ENCODE measurements at regions not wholly inside any gene's neighbourhood (a gene's known extent, or its start where the extent isn't known, plus 50 kb on each side); places are given as distances from the start of the nearest gene placed in this dataset.

GRCh38 chr9:84413301-84413700, 72.7 kb upstream of the SLC28A3 start:
- Histone ChIP-seq H3K27ac (no peak overlapping the region), H3K27me3 (no peaks in the 10 kb centered on the region), H3K4me2 (no peak overlapping the region), H4K20me1 (ENCODE audit: insufficient read depth, poor library complexity, severe bottlenecking) (no peaks in the 10 kb centered on the region), H3K36me3 (replicated peaks; ENCODE audit: insufficient read depth, low read depth) (no peaks in the 10 kb centered on the region), H3K9me2 (replicated peaks; ENCODE audit: insufficient read depth) (no peaks in the 10 kb centered on the region), H3K9me3 (ENCODE audit: low read depth) (no peaks in the 10 kb centered on the region), H2AFZ (no peak overlapping the region), H3K4me1 (ENCODE audit: insufficient read depth) (no peaks in the 10 kb centered on the region), H3K4me3 (no peak overlapping the region), H3K79me2 (no peaks in the 10 kb centered on the region)
- DNase-seq (ENCODE audit: low spot score), result no peak
- WGBS (ENCODE audit: low lambda C conversion rate, missing lambda C conversion rate), result 90% methylated on average over 3 of the region's 3 CpGs
- no peak for TF ChIP-seq EZH2 (IDR thresholded peaks at IDR 0.05; ENCODE audit: borderline replicate concordance)
- no peak for TF ChIP-seq EZH2phosphoT487 (IDR thresholded peaks at IDR 0.05; ENCODE audit: low read depth, severe bottlenecking, unreplicated experiment)
- TF ChIP-seq CTCF (IDR thresholded peaks at IDR 0.05; ENCODE audit: poor library complexity), result no peak

GRCh38 chr9:84419031-84419602, 78.6 kb upstream of the SLC28A3 start:
- no peak overlapping the region for H3K27ac ChIP-seq
- H3K79me2 ChIP-seq, result no peaks in the 10 kb centered on the region
- H3K4me1 ChIP-seq (ENCODE audit: insufficient read depth), result no peaks in the 10 kb centered on the region
- no peak for DNase-seq (ENCODE audit: low spot score)
- H3K9me2 ChIP-seq (replicated peaks; ENCODE audit: insufficient read depth), result no peaks in the 10 kb centered on the region
- no peaks in the 10 kb centered on the region for H3K27me3 ChIP-seq
- H3K9me3 ChIP-seq (ENCODE audit: low read depth), result no peaks in the 10 kb centered on the region
- H2AFZ ChIP-seq, result no peak overlapping the region
- no peaks in the 10 kb centered on the region for H4K20me1 ChIP-seq (ENCODE audit: insufficient read depth, poor library complexity, severe bottlenecking)
- TF ChIP-seq CTCF (IDR thresholded peaks at IDR 0.05; ENCODE audit: poor library complexity) (no peak), EZH2 (IDR thresholded peaks at IDR 0.05; ENCODE audit: borderline replicate concordance) (no peak), EZH2phosphoT487 (IDR thresholded peaks at IDR 0.05; ENCODE audit: low read depth, severe bottlenecking, unreplicated experiment) (no peak)
- 58% methylated on average over 2 of the region's 2 CpGs for WGBS (ENCODE audit: low lambda C conversion rate, missing lambda C conversion rate)
- no peaks in the 10 kb centered on the region for H3K36me3 ChIP-seq (replicated peaks; ENCODE audit: insufficient read depth, low read depth)
- no peak overlapping the region for H3K4me3 ChIP-seq
- no peak overlapping the region for H3K4me2 ChIP-seq

GRCh38 chr9:84424931-84425330, 84.4 kb upstream of the SLC28A3 start:
- no peaks in the 10 kb centered on the region for H3K4me1 ChIP-seq (ENCODE audit: insufficient read depth)
- TF ChIP-seq CTCF (IDR thresholded peaks at IDR 0.05; ENCODE audit: poor library complexity), result no peak
- TF ChIP-seq EZH2phosphoT487 (IDR thresholded peaks at IDR 0.05; ENCODE audit: low read depth, severe bottlenecking, unreplicated experiment), result no peak
- TF ChIP-seq EZH2 (IDR thresholded peaks at IDR 0.05; ENCODE audit: borderline replicate concordance), result no peak
- no peak overlapping the region for H3K4me2 ChIP-seq
- no peaks in the 10 kb centered on the region for H3K9me3 ChIP-seq (ENCODE audit: low read depth)
- WGBS (ENCODE audit: low lambda C conversion rate, missing lambda C conversion rate), result 49% methylated on average over 2 of the region's 2 CpGs
- no peaks in the 10 kb centered on the region for H3K27me3 ChIP-seq
- H4K20me1 ChIP-seq (ENCODE audit: insufficient read depth, poor library complexity, severe bottlenecking), result no peaks in the 10 kb centered on the region
- no peak for DNase-seq (ENCODE audit: low spot score)
- no peaks in the 10 kb centered on the region for H3K9me2 ChIP-seq (replicated peaks; ENCODE audit: insufficient read depth)
- no peak overlapping the region for H3K27ac ChIP-seq
- no peaks in the 10 kb centered on the region for H3K36me3 ChIP-seq (replicated peaks; ENCODE audit: insufficient read depth, low read depth)
- H3K79me2 ChIP-seq, result no peaks in the 10 kb centered on the region
- no peak overlapping the region for H3K4me3 ChIP-seq
- H2AFZ ChIP-seq, result no peak overlapping the region

- Histone ChIP-seq H3K4me2 (no peak overlapping the region), H3K9me3 (ENCODE audit: low read depth) (no peaks in the 10 kb centered on the region), H4K20me1 (ENCODE audit: insufficient read depth, poor library complexity, severe bottlenecking) (no peaks in the 10 kb centered on the region), H3K27ac (no peak overlapping the region), H3K9me2 (replicated peaks; ENCODE audit: insufficient read depth) (no peaks in the 10 kb centered on the region), H3K36me3 (replicated peaks; ENCODE audit: insufficient read depth, low read depth) (no peaks in the 10 kb centered on the region), H3K4me1 (ENCODE audit: insufficient read depth) (no peaks in the 10 kb centered on the region), H3K4me3 (no peak overlapping the region), H2AFZ (no peak overlapping the region), H3K27me3 (no peaks in the 10 kb centered on the region), H3K79me2 (no peaks in the 10 kb centered on the region)
- TF ChIP-seq EZH2phosphoT487 (IDR thresholded peaks at IDR 0.05; ENCODE audit: low read depth, severe bottlenecking, unreplicated experiment) (no peak), CTCF (IDR thresholded peaks at IDR 0.05; ENCODE audit: poor library complexity) (no peak), EZH2 (IDR thresholded peaks at IDR 0.05; ENCODE audit: borderline replicate concordance) (no peak)
- DNase-seq (ENCODE audit: low spot score), result no peak
- 91% methylated on average over 1 of the region's 1 CpG for WGBS (ENCODE audit: low lambda C conversion rate, missing lambda C conversion rate)
Measured at GRCh38 chr9:84432746-84433145, 92.2 kb upstream of the SLC28A3 start.
